ENCODE measurements at regions not wholly inside any gene's neighbourhood (a gene's known extent, or its start where the extent isn't known, plus 50 kb on each side); places are given as distances from the start of the nearest gene placed in this dataset.
"Not testable (repeated sequence)": the region's sequence is repeated elsewhere in the genome, so short reads cannot be mapped to it uniquely, and the experiment has no call there.

GRCh38 chr14:106714446-106715428 is 1188.4 kb downstream of the TMEM121 start:
- DNase-seq = not testable (repeated sequence)

DNA sequence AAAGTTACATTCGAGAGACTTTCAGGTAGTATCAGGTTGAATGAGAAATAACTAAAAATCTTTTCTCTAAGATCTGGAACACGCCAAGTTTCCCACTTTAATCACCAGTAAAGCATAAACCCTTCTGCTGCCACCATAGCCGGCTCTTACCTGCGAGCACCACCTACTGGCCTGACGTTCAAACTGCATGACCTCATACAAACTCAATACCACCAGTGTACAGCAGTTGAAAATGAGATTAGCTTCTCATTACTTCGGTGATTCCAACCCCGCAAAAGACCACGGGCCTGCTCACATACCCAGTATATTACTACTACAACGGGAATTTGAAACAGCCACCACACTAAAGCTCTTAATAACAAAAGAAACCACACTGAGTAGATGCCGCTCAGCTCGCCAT is 1191.2 kb downstream of the TMEM121 start:
- not testable (repeated sequence) for DNase-seq

DNA sequence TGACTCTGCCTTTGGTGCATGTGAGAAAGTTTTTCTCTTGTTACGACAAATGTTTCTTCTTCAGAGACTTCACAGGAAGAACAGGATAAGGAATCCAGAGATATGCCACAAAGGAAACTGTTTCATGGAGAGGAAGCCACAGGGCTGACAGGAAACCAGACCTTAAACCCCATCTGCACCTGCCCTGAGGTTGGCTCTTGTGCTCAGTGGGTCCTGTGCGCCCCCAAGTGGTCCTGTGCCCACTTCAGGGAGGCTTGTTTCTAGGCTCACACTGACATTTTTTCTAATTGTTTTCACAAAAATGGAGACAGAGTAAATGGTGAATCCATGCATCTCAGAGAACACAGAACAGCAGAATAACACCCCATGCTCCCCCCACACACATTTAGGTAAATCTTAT is 1193.5 kb downstream of the TMEM121 start:
- peak; percentile 6 for DNase-seq

GRCh38 chr14:106721926-106722325 is 1195.5 kb downstream of the TMEM121 start:
- DNase-seq = not testable (repeated sequence)

DNA sequence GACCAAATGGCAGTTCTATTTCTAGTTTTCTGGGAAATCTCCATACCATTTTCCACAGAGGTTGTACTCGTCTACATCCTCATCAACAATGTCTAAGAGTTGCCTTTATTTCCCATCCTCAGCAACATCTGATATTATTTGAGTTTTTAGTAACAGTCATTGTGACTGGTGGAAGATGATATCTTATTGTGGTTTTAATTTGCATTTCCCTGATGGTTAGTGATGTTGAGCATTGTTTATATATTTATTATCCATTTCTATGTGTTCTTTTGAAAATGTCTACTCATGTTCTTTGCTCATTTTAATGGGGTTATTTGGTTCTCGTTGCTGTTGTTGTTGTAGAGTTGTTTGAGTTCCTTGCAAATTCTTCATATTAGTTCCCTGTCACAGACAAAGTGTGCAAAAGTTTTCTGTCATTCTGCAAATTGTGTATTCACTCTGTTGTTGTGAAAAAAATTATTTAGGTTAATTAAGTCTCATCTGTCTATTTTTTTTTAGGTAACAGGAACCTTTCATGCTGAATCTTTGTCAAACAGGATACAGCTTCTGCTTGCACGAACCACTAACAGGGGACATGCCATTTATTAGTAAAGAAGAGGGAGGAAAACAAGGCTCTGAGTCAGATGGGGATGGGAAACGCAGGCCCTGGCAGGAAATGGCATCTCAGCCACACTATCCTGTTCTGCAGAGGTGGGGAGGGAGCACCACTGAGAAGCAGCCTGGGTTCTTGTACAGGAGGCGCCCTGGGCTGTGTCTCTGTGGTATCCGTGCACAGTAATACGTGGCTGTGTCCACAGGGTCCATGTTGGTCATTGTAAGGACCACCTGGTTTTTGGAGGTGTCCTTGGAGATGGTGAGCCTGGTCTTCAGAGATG is 1196.7 kb downstream of the TMEM121 start:
- DNase-seq = peak; percentile 19

- not testable (repeated sequence) for DNase-seq
These were observed 1201.6 kb downstream of the TMEM121 start for GRCh38 chr14:106727962-106728361.

GRCh38 chr14:106728611-106729010 is 1202.2 kb downstream of the TMEM121 start:
- no peak for DNase-seq

GRCh38 chr14:106729551-106729950 is 1203.2 kb downstream of the TMEM121 start:
- no peak for DNase-seq

DNA sequence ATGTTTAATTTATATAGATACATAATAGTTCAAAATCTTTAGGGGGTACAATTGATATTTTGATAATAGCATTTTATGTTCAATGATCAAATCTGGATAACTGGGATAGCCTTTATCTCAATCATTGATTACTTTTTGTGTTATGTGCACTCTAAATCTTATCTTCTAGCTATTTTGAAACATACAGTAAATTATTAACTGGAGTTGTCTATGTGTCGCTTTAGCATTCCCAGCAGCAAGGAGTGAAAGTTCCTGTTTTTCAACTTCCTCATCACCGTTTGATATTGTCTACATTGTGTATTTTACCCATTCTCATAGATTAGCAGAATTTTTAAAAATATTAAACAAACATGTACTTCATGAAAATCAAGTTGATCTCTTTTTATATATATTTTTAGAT is 1207.4 kb downstream of the TMEM121 start:
- DNase-seq = no peak

- DNase-seq = no peak
These were observed 1210.6 kb downstream of the TMEM121 start for GRCh38 chr14:106737021-106737420.

- DNase-seq = no peak
These were observed 1211.7 kb downstream of the TMEM121 start for GRCh38 chr14:106738075-106738474.

GRCh38 chr14:106738598-106739258 is 1212.3 kb downstream of the TMEM121 start:
- DNase-seq = not testable (repeated sequence)

GRCh38 chr14:106741086-106741827 is 1214.9 kb downstream of the TMEM121 start:
- peak; percentile 16 for DNase-seq

DNA sequence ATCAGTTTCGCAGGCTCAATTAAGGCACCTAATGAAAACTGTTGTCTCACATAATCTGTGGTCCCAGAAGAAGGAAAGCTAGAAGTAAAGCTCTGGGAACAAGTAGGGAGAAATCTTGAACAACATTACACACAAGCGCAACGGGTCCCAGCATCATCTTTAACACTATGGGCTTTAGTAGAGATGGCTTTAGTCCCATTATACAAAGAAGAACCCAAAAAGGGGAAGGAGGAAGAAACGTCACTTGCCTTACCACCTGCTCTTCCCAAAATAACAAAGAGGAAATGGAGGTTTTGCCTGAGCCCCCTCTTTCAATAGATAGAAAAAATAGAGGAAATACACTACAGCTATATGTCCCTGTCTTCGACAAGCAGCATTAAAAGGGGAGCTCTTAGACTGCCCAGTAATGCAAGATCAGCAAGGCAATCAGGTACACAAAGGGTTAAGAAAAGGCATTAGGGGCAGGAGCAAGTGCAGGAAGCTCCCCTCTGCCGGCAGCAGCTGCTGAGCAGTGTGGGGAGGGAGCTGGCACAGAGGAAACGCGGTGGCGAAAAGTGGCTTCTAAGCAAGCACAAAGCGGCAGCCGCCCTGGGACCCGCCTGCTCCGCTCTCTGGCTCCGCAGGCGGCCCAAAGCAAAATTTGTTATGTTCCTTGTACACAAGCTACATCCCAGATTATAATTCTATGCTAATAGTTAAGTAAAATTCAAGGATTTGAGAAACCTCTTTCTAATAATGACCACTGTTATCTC is 1218.8 kb downstream of the TMEM121 start:
- DNase-seq = not testable (repeated sequence)

DNA sequence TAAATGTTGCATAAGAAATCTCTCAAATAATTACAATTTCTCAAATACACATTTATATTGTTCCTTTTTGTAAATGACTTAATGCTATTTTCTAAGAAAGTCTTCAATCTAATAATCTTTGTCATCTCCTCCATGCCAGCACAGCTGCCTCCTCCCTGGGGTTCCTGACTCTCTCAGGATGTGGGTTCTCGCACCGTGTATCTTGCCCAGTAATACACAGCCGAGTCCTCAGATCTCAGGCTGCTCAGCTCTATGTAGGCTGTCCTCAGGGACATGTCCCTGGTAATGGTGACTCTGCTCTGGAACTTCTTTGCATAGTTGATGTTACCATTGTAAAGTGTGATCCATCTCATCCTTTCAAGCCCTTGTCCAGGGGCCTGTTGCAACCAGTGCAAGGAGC is 1223.7 kb downstream of the TMEM121 start:
- DNase-seq = not testable (repeated sequence)

- DNase-seq = not testable (repeated sequence)
These were observed 1227.4 kb downstream of the TMEM121 start for GRCh38 chr14:106753751-106754150.

DNA sequence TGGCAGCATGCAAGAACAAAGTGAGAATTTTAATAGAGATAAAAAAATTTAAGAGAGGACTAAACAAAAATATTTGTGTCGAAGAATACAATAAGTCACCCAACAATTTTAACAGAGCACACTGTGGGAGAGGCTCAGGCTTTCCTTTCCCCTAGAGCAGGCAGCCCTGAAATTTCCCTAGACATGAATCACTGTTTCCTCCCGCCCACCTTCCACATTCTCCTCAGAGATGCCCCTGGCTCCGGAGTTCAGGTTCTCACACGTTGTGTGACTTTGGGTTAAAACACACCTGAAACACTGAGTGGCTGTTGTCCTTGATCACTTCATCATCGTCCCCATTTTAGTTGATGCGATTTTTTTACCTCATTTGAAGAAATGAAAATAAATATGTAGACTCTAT is 1231.1 kb downstream of the TMEM121 start:
- DNase-seq = not testable (repeated sequence)

GRCh38 chr14:106761886-106762816 is 1235.8 kb downstream of the TMEM121 start:
- DNase-seq = not testable (repeated sequence)

GRCh38 chr14:106764968-106765369 is 1238.6 kb downstream of the TMEM121 start:
- peak; percentile 58 for DNase-seq

DNA sequence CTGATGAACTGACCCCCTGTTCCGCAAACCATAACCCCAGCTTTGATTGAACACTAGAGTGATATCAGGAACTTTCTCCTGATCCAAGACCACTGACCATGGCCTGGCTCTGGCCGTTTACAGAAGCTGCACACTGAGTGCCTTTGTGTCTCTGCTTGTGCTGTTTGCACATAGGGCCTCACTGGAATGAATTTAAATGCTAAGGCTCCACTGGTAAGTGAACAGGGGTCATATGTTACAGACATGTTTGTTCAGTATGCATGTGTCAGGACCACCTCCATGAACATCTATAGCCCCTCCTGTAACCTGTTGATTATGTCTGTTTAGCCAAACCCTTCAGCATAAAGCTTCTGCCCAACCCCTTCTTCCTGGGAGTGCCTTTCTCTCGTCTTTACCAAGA is 1239.8 kb downstream of the TMEM121 start:
- DNase-seq = no peak
